ENCODE measurements at regions not wholly inside any gene's neighbourhood (a gene's known extent, or its start where the extent isn't known, plus 50 kb on each side); places are given as distances from the start of the nearest gene placed in this dataset.

DNA sequence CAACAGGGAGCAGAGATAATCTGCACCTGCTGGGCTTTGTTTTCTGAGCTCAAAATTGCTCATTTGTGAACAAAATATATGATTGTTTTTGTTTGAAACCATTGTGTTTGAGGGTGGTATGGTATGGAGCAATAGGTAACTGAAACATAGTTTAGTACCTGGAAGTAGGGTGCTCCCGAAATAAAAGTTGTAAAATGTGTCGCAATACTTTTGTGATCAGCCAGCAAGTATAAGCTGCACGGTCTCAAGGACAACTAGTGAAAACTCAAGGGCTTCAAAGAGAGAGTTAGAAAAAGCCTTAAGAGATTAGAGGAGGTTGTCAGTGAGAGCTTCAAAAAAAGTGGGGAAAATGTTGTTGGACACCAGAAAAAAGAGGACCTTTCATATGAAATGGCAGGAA, 579.8 kb upstream of the POU3F2 start:
- H3K27me3 ChIP-seq (ENCODE audit: low read length) = no peaks in the 10 kb centered on the region
- H3K27ac ChIP-seq (ENCODE audit: low read depth, low read length) = no peak overlapping the region
- no peaks in the 10 kb centered on the region for H3K9me2 ChIP-seq (replicated peaks; ENCODE audit: insufficient read depth, low read length)
- no peak overlapping the region for H3K4me3 ChIP-seq (ENCODE audit: insufficient read depth, low read length, poor library complexity, severe bottlenecking)
- H3K36me3 ChIP-seq (ENCODE audit: low read length) = no peaks in the 10 kb centered on the region
- H3K4me2 ChIP-seq (ENCODE audit: low read depth, low read length, poor library complexity, severe bottlenecking) = no peak overlapping the region
- H2AFZ ChIP-seq (ENCODE audit: low read depth, low read length, severe bottlenecking) = no peak overlapping the region
- no peaks in the 10 kb centered on the region for H3K79me2 ChIP-seq (ENCODE audit: insufficient read depth, low read length)
- no peak for TF ChIP-seq EZH2phosphoT487 (conservative IDR thresholded peaks at IDR 0.05; ENCODE audit: low read length)
- TF ChIP-seq, protein P1, sequence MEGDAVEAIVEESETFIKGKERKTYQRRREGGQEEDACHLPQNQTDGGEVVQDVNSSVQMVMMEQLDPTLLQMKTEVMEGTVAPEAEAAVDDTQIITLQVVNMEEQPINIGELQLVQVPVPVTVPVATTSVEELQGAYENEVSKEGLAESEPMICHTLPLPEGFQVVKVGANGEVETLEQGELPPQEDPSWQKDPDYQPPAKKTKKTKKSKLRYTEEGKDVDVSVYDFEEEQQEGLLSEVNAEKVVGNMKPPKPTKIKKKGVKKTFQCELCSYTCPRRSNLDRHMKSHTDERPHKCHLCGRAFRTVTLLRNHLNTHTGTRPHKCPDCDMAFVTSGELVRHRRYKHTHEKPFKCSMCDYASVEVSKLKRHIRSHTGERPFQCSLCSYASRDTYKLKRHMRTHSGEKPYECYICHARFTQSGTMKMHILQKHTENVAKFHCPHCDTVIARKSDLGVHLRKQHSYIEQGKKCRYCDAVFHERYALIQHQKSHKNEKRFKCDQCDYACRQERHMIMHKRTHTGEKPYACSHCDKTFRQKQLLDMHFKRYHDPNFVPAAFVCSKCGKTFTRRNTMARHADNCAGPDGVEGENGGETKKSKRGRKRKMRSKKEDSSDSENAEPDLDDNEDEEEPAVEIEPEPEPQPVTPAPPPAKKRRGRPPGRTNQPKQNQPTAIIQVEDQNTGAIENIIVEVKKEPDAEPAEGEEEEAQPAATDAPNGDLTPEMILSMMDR (IDR thresholded peaks at IDR 0.05; ENCODE audit: insufficient read depth, low read length, poor library complexity, severe bottlenecking) = no peak
- no peaks in the 10 kb centered on the region for H3K9me3 ChIP-seq (ENCODE audit: insufficient read depth, low read length)
- no peaks in the 10 kb centered on the region for H4K20me1 ChIP-seq (ENCODE audit: low read depth, low read length)
- H3F3A ChIP-seq (ENCODE audit: insufficient read depth) = no peaks in the 10 kb centered on the region
- no peak overlapping the region for H3K9ac ChIP-seq (ENCODE audit: low read length)

DNA sequence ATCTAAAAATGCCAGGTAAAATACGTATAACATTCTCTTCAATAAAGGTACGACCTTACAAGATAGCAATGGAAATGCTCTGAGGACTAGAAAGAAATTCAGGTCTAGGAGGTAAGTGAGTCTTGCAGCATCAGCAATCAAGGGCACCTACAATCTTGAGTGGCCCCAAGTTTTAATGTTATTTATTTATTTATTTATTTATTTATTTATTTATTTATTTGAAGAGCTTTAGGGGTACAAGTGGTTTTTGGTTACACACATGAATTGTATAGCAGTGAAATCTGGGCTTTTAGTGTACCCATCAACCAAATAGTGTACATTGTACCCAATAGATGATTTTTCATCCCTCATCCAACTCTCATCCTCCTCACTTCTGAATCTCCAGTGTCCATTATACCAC, 574.0 kb upstream of the POU3F2 start:
- no peaks in the 10 kb centered on the region for H3K9me2 ChIP-seq (replicated peaks; ENCODE audit: insufficient read depth, low read length)
- no peaks in the 10 kb centered on the region for H3K27me3 ChIP-seq (ENCODE audit: low read length)
- no peaks in the 10 kb centered on the region for H3K79me2 ChIP-seq (ENCODE audit: insufficient read depth, low read length)

DNA sequence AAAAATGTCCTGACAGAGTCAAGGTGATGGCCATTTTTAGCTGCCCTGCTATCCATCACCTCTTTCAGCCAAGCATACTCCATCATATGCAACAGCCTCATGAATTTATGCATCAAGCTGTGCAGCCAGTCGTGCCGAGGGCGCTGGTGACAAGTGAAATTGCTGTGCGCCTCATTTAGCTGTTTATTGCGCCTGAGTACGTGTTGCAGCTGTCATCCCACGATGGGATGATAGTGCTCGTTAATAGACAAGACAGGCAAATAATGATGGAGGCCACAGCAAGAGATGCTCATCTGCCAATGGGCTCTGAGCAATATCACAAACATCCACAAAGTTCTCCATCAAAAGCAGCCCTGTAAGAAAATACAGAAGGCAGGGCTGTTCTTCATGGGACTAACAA, 562.3 kb upstream of the POU3F2 start:
- Histone ChIP-seq H3K79me2 (ENCODE audit: insufficient read depth, low read length) (no peaks in the 10 kb centered on the region), H3K4me2 (ENCODE audit: low read depth, low read length, poor library complexity, severe bottlenecking) (no peak overlapping the region)

More for the DNA sequence above, 574.0 kb upstream of the POU3F2 start:
- Histone ChIP-seq H2AFZ (ENCODE audit: low read depth, low read length, severe bottlenecking) (no peak overlapping the region), H3K36me3 (ENCODE audit: low read length) (no peaks in the 10 kb centered on the region), H3F3A (ENCODE audit: insufficient read depth) (no peaks in the 10 kb centered on the region), H3K4me2 (ENCODE audit: low read depth, low read length, poor library complexity, severe bottlenecking) (no peak overlapping the region), H3K9ac (ENCODE audit: low read length) (no peak overlapping the region), H3K4me3 (ENCODE audit: insufficient read depth, low read length, poor library complexity, severe bottlenecking) (no peak overlapping the region), H3K27ac (ENCODE audit: low read depth, low read length) (no peak overlapping the region), H3K9me3 (ENCODE audit: insufficient read depth, low read length) (no peaks in the 10 kb centered on the region), H4K20me1 (ENCODE audit: low read depth, low read length) (no peaks in the 10 kb centered on the region)
- TF ChIP-seq EZH2phosphoT487 (conservative IDR thresholded peaks at IDR 0.05; ENCODE audit: low read length) = no peak
- TF ChIP-seq, protein P1 (IDR thresholded peaks at IDR 0.05; ENCODE audit: insufficient read depth, low read length, poor library complexity, severe bottlenecking) = no peak

More for the DNA sequence above, 562.3 kb upstream of the POU3F2 start:
- Histone ChIP-seq H3K9ac (ENCODE audit: low read length) (no peak overlapping the region), H3K27me3 (ENCODE audit: low read length) (no peaks in the 10 kb centered on the region), H4K20me1 (ENCODE audit: low read depth, low read length) (no peaks in the 10 kb centered on the region), H3K27ac (ENCODE audit: low read depth, low read length) (no peak overlapping the region), H3K4me3 (ENCODE audit: insufficient read depth, low read length, poor library complexity, severe bottlenecking) (no peak overlapping the region), H3F3A (ENCODE audit: insufficient read depth) (no peaks in the 10 kb centered on the region), H3K9me3 (ENCODE audit: insufficient read depth, low read length) (no peaks in the 10 kb centered on the region), H3K36me3 (ENCODE audit: low read length) (no peaks in the 10 kb centered on the region), H2AFZ (ENCODE audit: low read depth, low read length, severe bottlenecking) (no peak overlapping the region), H3K9me2 (replicated peaks; ENCODE audit: insufficient read depth, low read length) (no peaks in the 10 kb centered on the region)
- TF ChIP-seq, protein P1 (IDR thresholded peaks at IDR 0.05; ENCODE audit: insufficient read depth, low read length, poor library complexity, severe bottlenecking) = no peak
- TF ChIP-seq EZH2phosphoT487 (conservative IDR thresholded peaks at IDR 0.05; ENCODE audit: low read length) = no peak
